ENCODE measurements at regions not wholly inside any gene's neighbourhood (a gene's known extent, or its start where the extent isn't known, plus 50 kb on each side); places are given as distances from the start of the nearest gene placed in this dataset.

DNA sequence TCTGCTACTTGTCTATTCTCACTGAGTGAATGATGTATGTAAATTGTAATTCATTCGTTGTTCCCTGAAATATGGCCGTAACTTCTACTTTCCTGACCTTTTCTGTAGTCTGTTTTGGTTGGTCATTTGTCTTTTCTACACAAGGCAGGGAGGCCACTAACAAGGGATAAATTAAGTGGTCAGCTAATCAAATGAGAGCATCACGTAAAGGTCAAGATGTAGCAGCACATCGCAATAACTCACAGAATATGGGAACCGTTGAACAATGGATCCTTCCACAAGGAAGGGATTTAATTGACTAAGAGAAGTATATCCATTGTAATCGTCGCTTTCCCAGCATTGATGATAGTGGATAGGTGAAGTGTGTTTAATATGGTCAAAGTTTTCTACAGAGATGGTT, 171.1 kb downstream of the DMRT2 start:
- no peak for TF ChIP-seq CTCF (IDR thresholded peaks at IDR 0.05 in 4 of 5, conservative IDR thresholded peaks at IDR 0.05 in 1 of 5)
- TF ChIP-seq POLR2A (IDR thresholded peaks at IDR 0.05): no peak
